ENCODE measurements at regions not wholly inside any gene's neighbourhood (a gene's known extent, or its start where the extent isn't known, plus 50 kb on each side); places are given as distances from the start of the nearest gene placed in this dataset.

- TF ChIP-seq CTCF (IDR thresholded peaks at IDR 0.05; ENCODE audit: borderline replicate concordance, extremely low read depth, low read length, poor library complexity, severe bottlenecking) (no peak), EZH2 (IDR thresholded peaks at IDR 0.05; ENCODE audit: borderline replicate concordance, low read depth, low read length, severe bottlenecking) (no peak)
Measured at GRCh38 chr3:102302020-102302419, 132.8 kb upstream of the ZPLD1 start.

All from DND-41 (cell line).